ENCODE measurements at regions not wholly inside any gene's neighbourhood (a gene's known extent, or its start where the extent isn't known, plus 50 kb on each side); places are given as distances from the start of the nearest gene placed in this dataset.

GRCh38 chr5:114734238-114734637 is 372.4 kb downstream of the KCNN2 start:
- dilution Hi-C loops (cut with MboI; ENCODE audit: extremely low pct_ligation_motif_present, low sequenced_read_pairs), result no loop called here
- Histone ChIP-seq H3K27ac (ENCODE audit: control insufficient read depth, insufficient read depth, low read length) (no peak overlapping the region), H3K4me1 (ENCODE audit: control insufficient read depth, extremely low read depth, insufficient read depth, low read length) (no peaks in the 10 kb centered on the region), H2AFZ (ENCODE audit: control insufficient read depth, low read length) (no peak overlapping the region), H3K27me3 (ENCODE audit: control insufficient read depth, extremely low read depth, insufficient read depth, low read length) (no peaks in the 10 kb centered on the region), H3K4me2 (ENCODE audit: control insufficient read depth, extremely low read depth, insufficient read depth, low read depth, low read length) (no peak overlapping the region), H4K20me1 (ENCODE audit: control insufficient read depth, extremely low read depth, insufficient read depth, low read length) (no peaks in the 10 kb centered on the region), H3K79me2 (ENCODE audit: control insufficient read depth, insufficient read depth, low read length) (no peaks in the 10 kb centered on the region), H3K9me1 (ENCODE audit: control insufficient read depth, extremely low read depth, insufficient read depth, low read length) (no peaks in the 10 kb centered on the region), H3K4me3 (ENCODE audit: control insufficient read depth in 2 of 3, extremely low read depth in 1 of 3, insufficient read depth in 2 of 3, low read depth in 1 of 3, low read length in 3 of 3) (no peak overlapping the region), H3K36me3 (ENCODE audit: control insufficient read depth in 2 of 2, extremely low read depth in 1 of 2, insufficient read depth in 2 of 2, low read length in 2 of 2) (no peaks in the 10 kb centered on the region), H3K9me3 (ENCODE audit: control insufficient read depth, low read depth, low read length) (no peaks in the 10 kb centered on the region), H3K9ac (ENCODE audit: control insufficient read depth, extremely low read depth, insufficient read depth, low read length) (no peak overlapping the region)
- DNase-seq (ENCODE audit: low read depth, low spot score) (no peak), FAIRE-seq (no peak)
- TF ChIP-seq CTCF (optimal IDR thresholded peaks at IDR 0.05 in 1 of 3, IDR thresholded peaks at IDR 0.05 in 1 of 3, conservative IDR thresholded peaks at IDR 0.05 in 1 of 3; ENCODE audit: extremely low read depth in 1 of 3, insufficient read depth in 2 of 3, low read length in 3 of 3) (no peak), EZH2 (IDR thresholded peaks at IDR 0.05; ENCODE audit: low read length) (no peak)

GRCh38 chr5:114729986-114730385 is 368.1 kb downstream of the KCNN2 start:
- H3K9ac ChIP-seq (ENCODE audit: control insufficient read depth, extremely low read depth, insufficient read depth, low read length), result no peak overlapping the region
- no peaks in the 10 kb centered on the region for H3K9me3 ChIP-seq (ENCODE audit: control insufficient read depth, low read depth, low read length)
- H3K4me2 ChIP-seq (ENCODE audit: control insufficient read depth, extremely low read depth, insufficient read depth, low read depth, low read length), result no peak overlapping the region
- no peak overlapping the region for H3K4me3 ChIP-seq (ENCODE audit: control insufficient read depth in 2 of 3, extremely low read depth in 1 of 3, insufficient read depth in 2 of 3, low read depth in 1 of 3, low read length in 3 of 3)
- H3K4me1 ChIP-seq (ENCODE audit: control insufficient read depth, extremely low read depth, insufficient read depth, low read length), result no peaks in the 10 kb centered on the region
- H3K79me2 ChIP-seq (ENCODE audit: control insufficient read depth, insufficient read depth, low read length), result no peaks in the 10 kb centered on the region
- no peak overlapping the region for H3K27ac ChIP-seq (ENCODE audit: control insufficient read depth, insufficient read depth, low read length)
- H4K20me1 ChIP-seq (ENCODE audit: control insufficient read depth, extremely low read depth, insufficient read depth, low read length), result no peaks in the 10 kb centered on the region
- no peaks in the 10 kb centered on the region for H3K36me3 ChIP-seq (ENCODE audit: control insufficient read depth in 2 of 2, extremely low read depth in 1 of 2, insufficient read depth in 2 of 2, low read length in 2 of 2)
- H2AFZ ChIP-seq (ENCODE audit: control insufficient read depth, low read length), result no peak overlapping the region
- dilution Hi-C loops (cut with MboI; ENCODE audit: extremely low pct_ligation_motif_present, low sequenced_read_pairs), result no loop called here
- no peaks in the 10 kb centered on the region for H3K9me1 ChIP-seq (ENCODE audit: control insufficient read depth, extremely low read depth, insufficient read depth, low read length)
- no peak for DNase-seq (ENCODE audit: low read depth, low spot score)
- no peaks in the 10 kb centered on the region for H3K27me3 ChIP-seq (ENCODE audit: control insufficient read depth, extremely low read depth, insufficient read depth, low read length)
- FAIRE-seq, result no peak
- no peak for TF ChIP-seq CTCF (optimal IDR thresholded peaks at IDR 0.05 in 1 of 3, IDR thresholded peaks at IDR 0.05 in 1 of 3, conservative IDR thresholded peaks at IDR 0.05 in 1 of 3; ENCODE audit: extremely low read depth in 1 of 3, insufficient read depth in 2 of 3, low read length in 3 of 3)
- no peak for TF ChIP-seq EZH2 (IDR thresholded peaks at IDR 0.05; ENCODE audit: low read length)
